Esophagus squamous epithelium (tissue), 4 donors: ENCODE measurements at regions not wholly inside any gene's neighbourhood (a gene's known extent, or its start where the extent isn't known, plus 50 kb on each side); places are given as distances from the start of the nearest gene placed in this dataset.

Experiments
- CTCF ChIP-seq, 6 experiments: fragments of 450-650 bp in 4 of 6; fragments of 200-600 bp in 2 of 6; sonication (generic) in 2 of 6; IDR thresholded peaks; one replicate each; pipeline ENCODE4 v1.5.1; 2016 to 2019; ENCODE audit warnings: antibody characterized with exemption in 6 of 6, mild to moderate bottlenecking in 4 of 6, moderate library complexity in 4 of 6
- POLR2A ChIP-seq, 4 donors: fragments of 450-650 bp; IDR thresholded peaks; one replicate each; pipeline ENCODE4 v1.6.1; 2017; ENCODE audit warnings: antibody characterized with exemption in 4 of 4, mild to moderate bottlenecking in 4 of 4, moderate library complexity in 3 of 4

GRCh38 chr5:32936329-32936728, 225.2 kb downstream of the NPR3 start:
- TF ChIP-seq POLR2A (IDR thresholded peaks at IDR 0.05) (no peak), CTCF (IDR thresholded peaks at IDR 0.05) (no peak)
